HEK293 (cell line): ENCODE measurements at regions not wholly inside any gene's neighbourhood (a gene's known extent, or its start where the extent isn't known, plus 50 kb on each side); places are given as distances from the start of the nearest gene placed in this dataset.

ENCODE experiments used
- GLI2 ChIP-seq: fragments of 450-650 bp; formaldehyde crosslinking; IDR thresholded peaks from 2 replicates; pipeline ENCODE4; 2017; ENCODE audit warnings: missing biosample characterization, missing genetic modification characterization, low read depth, borderline replicate concordance
- MYNN ChIP-seq: fragments of 450-650 bp; formaldehyde crosslinking; IDR thresholded peaks from 2 replicates; pipeline ENCODE4 v1.5.1; 2016; ENCODE audit warnings: missing biosample characterization, missing genetic modification characterization, borderline replicate concordance
- OVOL3 ChIP-seq: fragments of 450-650 bp; formaldehyde crosslinking; IDR thresholded peaks from 2 replicates; pipeline ENCODE4 v1.5.1; 2016; ENCODE audit warnings: missing biosample characterization, missing genetic modification characterization
- PRDM2 ChIP-seq: fragments of 450-650 bp; formaldehyde crosslinking; IDR thresholded peaks from 2 replicates; pipeline ENCODE4 v1.5.1; 2016; ENCODE audit warnings: missing biosample characterization, missing genetic modification characterization, borderline replicate concordance
- PRDM4 ChIP-seq: fragments of 450-650 bp; formaldehyde crosslinking; IDR thresholded peaks from 2 replicates; pipeline ENCODE4 v1.5.1; 2017; ENCODE audit warnings: missing biosample characterization, missing genetic modification characterization
- SALL2 ChIP-seq: fragments of 450-650 bp; formaldehyde crosslinking; IDR thresholded peaks from 2 replicates; pipeline ENCODE4 v1.5.0; 2017; ENCODE audit warnings: missing biosample characterization, mild to moderate bottlenecking, missing genetic modification characterization, borderline replicate concordance
- YY1 ChIP-seq: fragments of 450-650 bp; formaldehyde crosslinking; IDR thresholded peaks from 2 replicates; pipeline ENCODE4 v1.5.1; 2018; ENCODE audit warnings: missing biosample characterization, missing genetic modification characterization
- YY2 ChIP-seq: fragments of 450-650 bp; formaldehyde crosslinking; IDR thresholded peaks from 2 replicates; pipeline ENCODE4 v1.5.1; 2016; ENCODE audit warnings: missing biosample characterization, missing genetic modification characterization
- ZBTB10 ChIP-seq: fragments of 450-650 bp; formaldehyde crosslinking; IDR thresholded peaks from 2 replicates; pipeline ENCODE4 v1.5.1; 2016; ENCODE audit warnings: missing biosample characterization, missing genetic modification characterization
- ZBTB26 ChIP-seq: fragments of 450-650 bp; formaldehyde crosslinking; optimal IDR thresholded peaks from 2 replicates; pipeline ENCODE3; 2016; ENCODE audit warnings: missing biosample characterization, mild to moderate bottlenecking, missing genetic modification characterization
- ZBTB6 ChIP-seq: fragments of 450-650 bp; formaldehyde crosslinking; IDR thresholded peaks from 2 replicates; pipeline ENCODE4 v1.5.1; 2017; ENCODE audit warnings: missing biosample characterization, missing genetic modification characterization
- ZNF132 ChIP-seq: fragments of 450-650 bp; formaldehyde crosslinking; IDR thresholded peaks from 2 replicates; pipeline ENCODE4 v1.5.1; 2017; ENCODE audit warnings: missing biosample characterization, missing genetic modification characterization, borderline replicate concordance
- ZNF169 ChIP-seq: fragments of 450-650 bp; formaldehyde crosslinking; IDR thresholded peaks from 2 replicates; pipeline ENCODE4 v1.5.1; 2016; ENCODE audit warnings: missing biosample characterization, missing genetic modification characterization
- ZNF18 ChIP-seq: fragments of 450-650 bp; formaldehyde crosslinking; IDR thresholded peaks from 2 replicates; pipeline ENCODE4 v1.5.1; 2016; ENCODE audit warnings: missing biosample characterization, missing genetic modification characterization
- ZNF19 ChIP-seq: fragments of 450-650 bp; formaldehyde crosslinking; IDR thresholded peaks from 2 replicates; pipeline ENCODE4; 2016; ENCODE audit warnings: missing biosample characterization, missing genetic modification characterization, low read depth
- ZNF341 ChIP-seq: fragments of 450-650 bp; formaldehyde crosslinking; IDR thresholded peaks from 2 replicates; pipeline ENCODE4; 2016; ENCODE audit warnings: low read depth, missing biosample characterization, missing genetic modification characterization
- ZNF394 ChIP-seq: fragments of 450-650 bp; formaldehyde crosslinking; IDR thresholded peaks from 2 replicates; pipeline ENCODE4 v1.5.1; 2016; ENCODE audit warnings: missing biosample characterization, missing genetic modification characterization, mild to moderate bottlenecking, moderate library complexity, borderline replicate concordance
- ZNF571 ChIP-seq: fragments of 450-650 bp; formaldehyde crosslinking; IDR thresholded peaks from 2 replicates; pipeline ENCODE4 v1.5.0; 2017; ENCODE audit warnings: missing biosample characterization, missing genetic modification characterization
- ZNF707 ChIP-seq: fragments of 450-650 bp; formaldehyde crosslinking; IDR thresholded peaks from 2 replicates; pipeline ENCODE4 v1.5.1; 2016; ENCODE audit warnings: missing biosample characterization, missing genetic modification characterization
- ZNF768 ChIP-seq: fragments of 450-650 bp; formaldehyde crosslinking; IDR thresholded peaks from 2 replicates; pipeline ENCODE4 v1.5.1; 2018; ENCODE audit warnings: missing biosample characterization, mild to moderate bottlenecking, missing genetic modification characterization
- ZSCAN23 ChIP-seq: fragments of 450-650 bp; formaldehyde crosslinking; IDR thresholded peaks from 2 replicates; pipeline ENCODE4 v1.5.1; 2016; ENCODE audit warnings: missing biosample characterization, missing genetic modification characterization
- ZSCAN30 ChIP-seq: fragments of 450-650 bp; IDR thresholded peaks from 2 replicates; pipeline ENCODE4 v1.5.1; 2018; ENCODE audit warnings: missing biosample characterization, mild to moderate bottlenecking, missing genetic modification characterization, moderate library complexity

GRCh38 chr6:28589234-28589956 lies 63.7 kb downstream of the GPX5 start (continued):
- peak; percentile 31 for TF ChIP-seq PRDM4 (tag by site-specific recombination)
- no peak for TF ChIP-seq OVOL3 (tag by site-specific recombination)
- peak; percentile 2; the same call in 1 of the 2 replicates for TF ChIP-seq MYNN (tag by site-specific recombination)
- peak; percentile 60 for TF ChIP-seq ZBTB26
- TF ChIP-seq ZNF571 (tag by site-specific recombination): no peak
- TF ChIP-seq ZNF18 (tag by site-specific recombination): 0 out of 2 replicates have a peak, but pooled peaks have one; percentile 29
- TF ChIP-seq ZNF341 (tag by site-specific recombination): 0 out of 2 replicates have a peak, but pooled peaks have one; percentile 13
- no peak for TF ChIP-seq ZNF169 (tag by site-specific recombination)
- peak; percentile 80 for TF ChIP-seq ZNF394 (tag by site-specific recombination)
- no peak for TF ChIP-seq SALL2
- TF ChIP-seq ZSCAN23 (tag by site-specific recombination): no peak
- TF ChIP-seq ZBTB10 (tag by site-specific recombination): peak; percentile 27; the same call in 1 of the 2 replicates
- TF ChIP-seq ZSCAN30 (tag by site-specific recombination): peak; percentile 96
- no peak for TF ChIP-seq YY2 (tag by site-specific recombination)
- TF ChIP-seq ZNF19 (tag by site-specific recombination): no peak
- TF ChIP-seq ZNF707: no peak
- TF ChIP-seq ZBTB6: peak; percentile 96
- TF ChIP-seq GLI2 (tag by site-specific recombination): peak; percentile 29; the same call in 1 of the 2 replicates
- TF ChIP-seq ZNF768: no peak; the same call in 1 of the 2 replicates
- TF ChIP-seq YY1: peak; percentile 26; the same call in 1 of the 2 replicates
- no peak for TF ChIP-seq ZNF132 (tag by site-specific recombination)
- TF ChIP-seq PRDM2: no peak
